Coronary artery (tissue), 2 donors: ENCODE measurements at regions not wholly inside any gene's neighbourhood (a gene's known extent, or its start where the extent isn't known, plus 50 kb on each side); places are given as distances from the start of the nearest gene placed in this dataset.
"Not testable (repeated sequence)": the region's sequence is repeated elsewhere in the genome, so short reads cannot be mapped to it uniquely, and the experiment has no call there.

Source experiments
- DNase-seq: peaks from one replicate; pipeline ENCODE4 v3.0.0-alpha.2; 2017; ENCODE audit warnings: low spot score
- H3K27ac ChIP-seq, 2 donors: fragments of 200-600 bp; sonication (generic); one replicate each; pipeline ENCODE4 v1.5.1; 2016 to 2019
- H3K4me3 ChIP-seq: fragments of 200-600 bp; sonication (generic); 2 replicates; pipeline ENCODE4 v1.5.1; 2016; ENCODE audit warnings: mild to moderate bottlenecking, moderate library complexity
- TF ChIP-seq, protein P1 (sequence below): fragments of 200-600 bp; sonication (generic); IDR thresholded peaks from one replicate; pipeline ENCODE4 v1.5.1; 2019; ENCODE audit warnings: antibody characterized with exemption

DNA sequence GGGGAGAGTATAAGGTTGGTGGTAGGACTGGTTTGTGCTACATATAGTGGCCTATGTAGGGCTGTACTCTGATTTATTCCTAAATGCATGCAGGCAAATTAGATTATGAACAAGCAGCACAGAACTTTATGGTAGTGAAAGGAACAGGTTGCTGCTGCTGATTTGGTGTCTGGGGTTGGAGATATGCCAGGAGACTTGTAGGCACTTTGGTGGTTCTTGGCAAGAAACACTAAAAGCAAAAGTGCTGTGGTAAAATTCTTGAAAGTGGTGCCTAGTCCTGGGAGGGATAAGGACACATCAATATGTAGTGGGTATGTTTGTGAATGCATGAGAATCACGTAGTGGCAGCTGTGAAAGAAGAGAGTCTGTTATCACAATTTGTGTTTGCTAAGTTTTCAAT lies 2126.0 kb downstream of the TP53TG3F start:
- TF ChIP-seq, protein P1, sequence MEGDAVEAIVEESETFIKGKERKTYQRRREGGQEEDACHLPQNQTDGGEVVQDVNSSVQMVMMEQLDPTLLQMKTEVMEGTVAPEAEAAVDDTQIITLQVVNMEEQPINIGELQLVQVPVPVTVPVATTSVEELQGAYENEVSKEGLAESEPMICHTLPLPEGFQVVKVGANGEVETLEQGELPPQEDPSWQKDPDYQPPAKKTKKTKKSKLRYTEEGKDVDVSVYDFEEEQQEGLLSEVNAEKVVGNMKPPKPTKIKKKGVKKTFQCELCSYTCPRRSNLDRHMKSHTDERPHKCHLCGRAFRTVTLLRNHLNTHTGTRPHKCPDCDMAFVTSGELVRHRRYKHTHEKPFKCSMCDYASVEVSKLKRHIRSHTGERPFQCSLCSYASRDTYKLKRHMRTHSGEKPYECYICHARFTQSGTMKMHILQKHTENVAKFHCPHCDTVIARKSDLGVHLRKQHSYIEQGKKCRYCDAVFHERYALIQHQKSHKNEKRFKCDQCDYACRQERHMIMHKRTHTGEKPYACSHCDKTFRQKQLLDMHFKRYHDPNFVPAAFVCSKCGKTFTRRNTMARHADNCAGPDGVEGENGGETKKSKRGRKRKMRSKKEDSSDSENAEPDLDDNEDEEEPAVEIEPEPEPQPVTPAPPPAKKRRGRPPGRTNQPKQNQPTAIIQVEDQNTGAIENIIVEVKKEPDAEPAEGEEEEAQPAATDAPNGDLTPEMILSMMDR = no peak
- DNase-seq = no peak
- H3K27ac ChIP-seq = no peak overlapping the region
- H3K4me3 ChIP-seq = no peak overlapping the region

DNA sequence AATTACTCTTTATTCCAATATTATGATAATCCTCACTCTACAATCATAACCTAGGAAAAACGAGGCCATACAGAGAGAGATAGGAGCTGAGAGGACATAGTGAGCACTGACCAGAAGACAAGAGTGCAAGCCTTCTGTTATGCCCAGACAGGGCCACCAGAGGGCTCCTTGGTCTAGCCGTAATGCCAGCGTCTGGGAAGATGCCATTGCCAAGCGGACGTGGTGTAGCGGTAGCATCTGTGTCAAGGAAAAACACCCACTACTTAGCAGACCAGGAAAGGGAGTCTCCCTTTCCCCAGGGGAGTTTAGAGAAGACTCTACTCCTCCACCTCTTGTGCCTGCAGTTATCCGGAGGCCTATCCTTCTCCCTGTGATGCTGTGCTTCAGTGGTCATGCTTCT lies 2131.5 kb downstream of the TP53TG3F start:
- H3K4me3 ChIP-seq, H3K27ac ChIP-seq, DNase-seq: not testable (repeated sequence)

DNA sequence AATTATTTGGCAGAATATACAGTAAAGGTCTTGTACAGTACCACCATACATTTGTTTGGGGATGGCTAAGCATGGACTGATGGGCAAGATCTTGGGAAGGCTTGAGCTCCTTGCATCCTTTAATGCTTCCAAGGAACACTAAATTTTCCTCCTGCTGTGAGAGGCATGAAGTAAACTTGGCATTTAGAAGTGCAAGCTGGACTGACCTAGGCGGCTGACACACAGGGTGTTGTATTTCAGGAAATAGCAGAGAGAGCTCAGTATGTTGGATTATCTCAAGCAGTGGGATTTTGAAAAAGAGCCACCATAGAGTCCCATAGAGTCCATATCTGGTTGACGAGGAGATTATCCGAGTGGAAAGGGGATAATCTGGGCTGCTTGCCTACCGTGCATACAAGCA lies 2137.1 kb downstream of the TP53TG3F start:
- TF ChIP-seq, protein P1 = no peak
- H3K27ac ChIP-seq = no peak overlapping the region
- H3K4me3 ChIP-seq = no peak overlapping the region

DNA sequence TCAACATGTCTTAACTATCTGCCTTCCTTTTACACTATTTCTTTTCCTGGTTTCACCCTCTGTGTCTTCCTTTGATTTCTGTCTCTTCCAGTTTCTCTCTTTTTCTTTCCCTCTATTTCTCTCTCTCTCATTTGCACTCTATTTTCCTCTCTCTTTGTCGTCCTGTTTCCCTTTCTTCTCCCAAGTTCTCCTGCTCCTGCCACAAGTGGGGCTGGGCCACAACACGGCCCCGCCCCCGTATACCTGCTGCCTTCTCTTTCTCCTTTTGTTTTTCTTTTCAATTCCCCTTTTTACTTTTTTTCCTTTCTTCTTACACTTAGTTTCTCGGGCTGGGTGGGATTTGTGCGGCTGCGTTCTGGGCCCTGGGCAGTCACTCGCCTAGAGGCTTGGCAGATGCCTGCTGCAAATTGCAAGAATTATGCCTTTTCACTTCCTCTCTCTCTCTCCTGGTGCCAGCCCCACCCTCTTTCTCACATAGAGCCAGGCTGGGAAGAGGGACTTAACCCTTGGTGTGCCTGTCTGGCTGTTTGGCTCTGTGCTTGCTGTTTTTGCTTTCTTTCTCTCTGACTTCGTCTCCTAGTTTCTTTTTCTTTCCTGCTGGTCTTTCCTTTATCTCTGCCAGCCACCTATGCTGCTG lies 2139.4 kb downstream of the TP53TG3F start:
- no peak for DNase-seq
- TF ChIP-seq, protein P1 = no peak
- H3K4me3 ChIP-seq = no peak overlapping the region

More for the DNA sequence above, 2137.1 kb downstream of the TP53TG3F start:
- no peak for DNase-seq

DNA sequence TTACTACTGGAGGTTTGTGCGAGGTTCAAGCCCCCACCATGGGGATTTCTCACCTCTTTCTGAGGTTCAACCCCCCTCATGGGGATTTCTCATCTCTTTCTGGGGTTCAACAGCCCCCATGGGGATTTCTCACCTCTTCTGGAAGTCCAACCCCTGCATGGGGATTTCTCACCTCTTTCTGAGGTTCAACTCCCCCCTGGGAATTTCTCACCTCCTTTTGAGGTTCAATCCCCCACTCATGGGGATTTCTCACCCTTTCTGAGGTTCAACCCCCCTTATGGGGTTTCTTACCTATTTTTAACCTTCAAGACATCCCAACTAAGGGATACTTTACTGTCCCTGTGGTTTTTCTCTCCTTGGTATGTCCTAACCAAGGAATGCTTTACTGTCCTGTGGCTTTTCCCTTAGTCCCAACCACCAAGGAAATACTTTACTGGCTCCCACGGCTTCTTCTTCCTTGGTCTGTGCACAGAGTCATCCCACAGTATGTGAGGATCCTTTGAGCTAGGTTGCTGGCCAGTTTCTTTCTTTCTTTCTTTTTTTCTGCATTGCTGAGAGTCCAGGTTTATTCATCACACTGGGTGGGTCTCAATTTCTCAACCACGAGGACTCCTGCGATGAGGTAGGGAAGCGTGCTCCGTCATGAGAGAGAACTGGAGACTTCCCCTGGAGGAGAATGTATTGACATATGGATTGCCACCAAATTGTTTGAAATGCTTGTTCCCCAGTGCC lies 2140.2 kb downstream of the TP53TG3F start:
- no peak for DNase-seq
- TF ChIP-seq, protein P1 = no peak
- no peak overlapping the region for H3K4me3 ChIP-seq
- no peak overlapping the region for H3K27ac ChIP-seq

More for the DNA sequence above, 2139.4 kb downstream of the TP53TG3F start:
- H3K27ac ChIP-seq = no peak overlapping the region

DNA sequence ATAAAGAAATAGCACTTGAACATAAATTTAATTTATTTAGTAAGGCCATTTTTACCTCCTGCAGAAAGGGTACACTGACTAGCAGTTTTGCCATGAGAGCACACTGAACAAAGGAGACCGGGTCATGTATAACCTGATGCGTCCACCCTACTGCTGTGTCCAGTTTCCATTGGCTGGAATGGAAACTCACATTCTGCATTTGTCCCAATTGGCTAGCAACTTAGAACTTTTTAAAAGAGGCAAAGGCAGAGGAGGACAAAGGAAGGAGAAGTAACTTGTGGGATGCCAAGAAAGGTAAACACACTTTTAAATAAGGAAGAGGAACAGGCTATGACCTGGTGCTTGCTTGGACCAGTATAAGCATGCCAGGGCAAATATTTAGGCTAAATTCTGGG lies 2140.7 kb downstream of the TP53TG3F start:
- H3K27ac ChIP-seq, H3K4me3 ChIP-seq, DNase-seq: not testable (repeated sequence)

DNA sequence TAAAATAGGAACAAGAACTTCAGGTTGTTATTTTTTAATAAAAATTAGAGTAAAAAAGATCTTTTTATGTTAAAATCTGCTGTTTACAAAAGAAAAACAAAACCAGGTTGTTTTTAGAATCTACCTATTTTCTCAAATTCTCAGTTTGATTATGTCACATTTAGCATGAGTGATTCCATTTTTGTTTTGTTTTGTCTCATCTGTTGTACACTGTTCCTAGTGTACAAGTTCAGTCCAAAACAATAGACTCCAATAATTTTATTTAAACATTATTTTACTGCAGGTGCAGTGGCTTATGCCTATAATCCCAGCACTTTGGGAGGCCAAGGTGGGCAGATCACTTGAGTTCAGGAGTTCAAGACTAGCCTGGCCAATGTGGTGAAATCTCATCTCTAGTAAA lies 2142.7 kb downstream of the TP53TG3F start:
- Histone ChIP-seq H3K27ac (no peak overlapping the region), H3K4me3 (no peak overlapping the region)
- no peak for DNase-seq
- TF ChIP-seq, protein P1 = no peak

DNA sequence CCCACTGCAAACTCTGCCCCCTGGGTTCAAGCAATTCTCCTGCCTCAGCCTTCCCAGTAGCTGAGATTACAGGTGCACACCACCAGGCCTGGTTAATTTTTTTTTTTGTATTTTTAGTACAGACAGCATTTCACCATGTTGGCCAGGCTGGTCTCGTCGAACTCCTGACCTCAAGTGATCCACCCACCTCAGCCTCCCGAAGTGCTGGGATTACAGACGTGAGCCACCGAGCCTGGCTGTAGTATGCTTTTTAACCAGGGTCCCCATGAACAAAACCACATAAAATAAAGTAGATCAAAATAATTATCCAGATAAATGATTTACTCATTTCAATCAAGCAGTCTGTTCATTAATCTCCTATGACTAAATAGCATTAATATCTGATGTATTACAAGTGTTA lies 2144.0 kb downstream of the TP53TG3F start:
- not testable (repeated sequence) for DNase-seq, H3K27ac ChIP-seq, H3K4me3 ChIP-seq
